Neural crest cell (in vitro differentiated cells): ENCODE measurements at regions not wholly inside any gene's neighbourhood (a gene's known extent, or its start where the extent isn't known, plus 50 kb on each side); places are given as distances from the start of the nearest gene placed in this dataset.

Experiments used
- DNase-seq: peaks from one replicate; pipeline ENCODE4 v3.0.0; 2021; ENCODE audit warnings: low read depth, mixed read lengths, low spot score
- H3K27ac Mint-ChIP-seq: one replicate; pipeline ENCODE4 v1.8.0; 2021; ENCODE audit warnings: mild to moderate bottlenecking, mixed read lengths; ENCODE audit not compliant: unreplicated experiment
- H3K27me3 Mint-ChIP-seq: 2 replicates; pipeline ENCODE4 v1.8.0; 2021; ENCODE audit warnings: low read depth, mild to moderate bottlenecking, mixed read lengths
- H3K36me3 Mint-ChIP-seq: 2 replicates; pipeline ENCODE4 v1.8.0; 2021; ENCODE audit warnings: low read depth, mild to moderate bottlenecking, mixed read lengths
- H3K4me1 Mint-ChIP-seq: 2 replicates; pipeline ENCODE4 v1.8.0; 2021; ENCODE audit warnings: mixed read lengths
- H3K4me3 Mint-ChIP-seq: one replicate; pipeline ENCODE4 v1.8.0; 2021; ENCODE audit warnings: mild to moderate bottlenecking, mixed read lengths
- H3K9me3 Mint-ChIP-seq: 2 replicates; pipeline ENCODE4 v1.8.0; 2021; ENCODE audit warnings: mixed read lengths
- CTCF ChIP-seq: fragments of 200-600 bp; sonication (generic); conservative IDR thresholded peaks from 2 replicates; pipeline ENCODE4 v1.5.0; 2021; ENCODE audit warnings: antibody characterized with exemption, mild to moderate bottlenecking

- Mint-ChIP-seq H3K27ac (no peak overlapping the region), H3K4me3 (no peak overlapping the region), H3K36me3 (no peaks in the 10 kb centered on the region), H3K27me3 (peaks cover 2% of the 10 kb centered on the region), H3K4me1 (peaks cover 19% of the 10 kb centered on the region), H3K9me3 (peaks cover 5% of the 10 kb centered on the region)
- no peak for DNase-seq
- TF ChIP-seq CTCF, result no peak
These were observed 251.1 kb downstream of the NPHP4 start for GRCh38 chr1:5740865-5741860.

- Mint-ChIP-seq H3K27me3 (peaks cover 2% of the 10 kb centered on the region), H3K4me1 (peaks cover 13% of the 10 kb centered on the region), H3K36me3 (no peaks in the 10 kb centered on the region), H3K27ac (no peak overlapping the region), H3K9me3 (peaks cover 5% of the 10 kb centered on the region), H3K4me3 (no peak overlapping the region)
- TF ChIP-seq CTCF, result no peak
- DNase-seq, result no peak
These were observed 251.8 kb downstream of the NPHP4 start for GRCh38 chr1:5740450-5740849.

- no peaks in the 10 kb centered on the region for H3K36me3 Mint-ChIP-seq
- peaks cover 5% of the 10 kb centered on the region for H3K9me3 Mint-ChIP-seq
- DNase-seq, result no peak
These were observed 252.6 kb downstream of the NPHP4 start for GRCh38 chr1:5739561-5740078.

GRCh38 chr1:5738911-5739462 lies 253.2 kb downstream of the NPHP4 start:
- no peaks in the 10 kb centered on the region for H3K4me1 Mint-ChIP-seq
- TF ChIP-seq CTCF, result no peak
- no peak overlapping the region for H3K27ac Mint-ChIP-seq
- H3K9me3 Mint-ChIP-seq, result peaks cover 5% of the 10 kb centered on the region
- no peak overlapping the region for H3K4me3 Mint-ChIP-seq
- H3K36me3 Mint-ChIP-seq, result no peaks in the 10 kb centered on the region
- H3K27me3 Mint-ChIP-seq, result peaks cover 2% of the 10 kb centered on the region
- no peak for DNase-seq

More at GRCh38 chr1:5739561-5740078, 252.6 kb downstream of the NPHP4 start:
- Mint-ChIP-seq H3K4me1 (peaks cover 5% of the 10 kb centered on the region), H3K27ac (no peak overlapping the region), H3K27me3 (peaks cover 2% of the 10 kb centered on the region), H3K4me3 (no peak overlapping the region)
- no peak for TF ChIP-seq CTCF

- Mint-ChIP-seq H3K27ac (no peak overlapping the region), H3K4me1 (no peaks in the 10 kb centered on the region), H3K9me3 (peaks cover 3% of the 10 kb centered on the region), H3K4me3 (no peak overlapping the region), H3K36me3 (no peaks in the 10 kb centered on the region), H3K27me3 (peaks cover 2% of the 10 kb centered on the region)
- TF ChIP-seq CTCF, result no peak
- DNase-seq, result no peak
These were observed 255.1 kb downstream of the NPHP4 start for GRCh38 chr1:5737081-5737480.
